ENCODE measurements at regions not wholly inside any gene's neighbourhood (a gene's known extent, or its start where the extent isn't known, plus 50 kb on each side); places are given as distances from the start of the nearest gene placed in this dataset.

DNA sequence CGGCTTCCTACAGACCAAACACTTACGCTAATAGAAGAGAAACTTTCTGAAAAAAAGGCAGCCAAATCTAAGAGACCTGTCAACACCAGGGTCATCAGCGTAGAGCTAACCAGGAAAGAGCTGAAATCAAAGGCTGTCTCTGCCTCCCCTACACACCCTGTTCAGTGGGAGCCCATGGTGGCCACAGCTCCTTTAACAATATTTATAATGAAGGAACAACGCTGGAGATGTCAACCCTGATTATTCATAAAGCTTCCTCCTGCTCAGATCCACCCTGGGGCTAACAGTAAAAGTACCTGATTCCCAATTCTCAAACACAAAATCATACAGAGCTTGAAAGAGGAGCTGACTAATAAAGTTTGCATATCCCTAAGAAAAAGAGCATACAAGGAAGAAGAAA is 133.7 kb downstream of the ANXA2 start:
- TF ChIP-seq, protein P1, sequence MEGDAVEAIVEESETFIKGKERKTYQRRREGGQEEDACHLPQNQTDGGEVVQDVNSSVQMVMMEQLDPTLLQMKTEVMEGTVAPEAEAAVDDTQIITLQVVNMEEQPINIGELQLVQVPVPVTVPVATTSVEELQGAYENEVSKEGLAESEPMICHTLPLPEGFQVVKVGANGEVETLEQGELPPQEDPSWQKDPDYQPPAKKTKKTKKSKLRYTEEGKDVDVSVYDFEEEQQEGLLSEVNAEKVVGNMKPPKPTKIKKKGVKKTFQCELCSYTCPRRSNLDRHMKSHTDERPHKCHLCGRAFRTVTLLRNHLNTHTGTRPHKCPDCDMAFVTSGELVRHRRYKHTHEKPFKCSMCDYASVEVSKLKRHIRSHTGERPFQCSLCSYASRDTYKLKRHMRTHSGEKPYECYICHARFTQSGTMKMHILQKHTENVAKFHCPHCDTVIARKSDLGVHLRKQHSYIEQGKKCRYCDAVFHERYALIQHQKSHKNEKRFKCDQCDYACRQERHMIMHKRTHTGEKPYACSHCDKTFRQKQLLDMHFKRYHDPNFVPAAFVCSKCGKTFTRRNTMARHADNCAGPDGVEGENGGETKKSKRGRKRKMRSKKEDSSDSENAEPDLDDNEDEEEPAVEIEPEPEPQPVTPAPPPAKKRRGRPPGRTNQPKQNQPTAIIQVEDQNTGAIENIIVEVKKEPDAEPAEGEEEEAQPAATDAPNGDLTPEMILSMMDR (IDR thresholded peaks at IDR 0.05), result no peak
- no peaks in the 10 kb centered on the region for H3K9me3 ChIP-seq
- H3K36me3 ChIP-seq, result no peaks in the 10 kb centered on the region
- no peak overlapping the region for H3K4me3 ChIP-seq (ENCODE audit: low read depth in 1 of 2, low read length in 1 of 2)
- no peaks in the 10 kb centered on the region for H3K27me3 ChIP-seq
- H3K27ac ChIP-seq, result no peak overlapping the region
- no peaks in the 10 kb centered on the region for H3K4me1 ChIP-seq (ENCODE audit: control insufficient read depth in 1 of 2, insufficient read depth in 1 of 2, low read depth in 1 of 2, low read length in 1 of 2)

DNA sequence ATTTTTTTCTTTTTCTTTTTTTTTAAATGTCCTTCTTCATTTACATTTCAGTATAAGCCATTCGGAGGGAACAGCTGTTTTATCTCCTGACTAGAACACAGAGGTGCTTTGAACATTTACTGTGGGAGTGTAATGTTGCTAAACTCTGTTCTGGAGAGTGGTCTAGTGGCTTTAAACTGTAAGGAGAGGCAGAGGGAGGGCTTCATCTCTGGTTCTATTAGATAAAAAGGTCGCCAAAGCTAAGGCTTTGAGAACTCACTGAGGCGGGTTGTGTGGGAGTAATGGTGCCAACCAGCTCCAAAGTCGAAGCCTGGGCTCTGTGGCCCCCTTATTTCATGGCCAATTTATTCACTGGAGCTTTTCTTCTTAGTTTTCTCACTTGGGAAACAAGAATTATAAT is 133.2 kb downstream of the ANXA2 start:
- no peak overlapping the region for H3K27ac ChIP-seq

DNA sequence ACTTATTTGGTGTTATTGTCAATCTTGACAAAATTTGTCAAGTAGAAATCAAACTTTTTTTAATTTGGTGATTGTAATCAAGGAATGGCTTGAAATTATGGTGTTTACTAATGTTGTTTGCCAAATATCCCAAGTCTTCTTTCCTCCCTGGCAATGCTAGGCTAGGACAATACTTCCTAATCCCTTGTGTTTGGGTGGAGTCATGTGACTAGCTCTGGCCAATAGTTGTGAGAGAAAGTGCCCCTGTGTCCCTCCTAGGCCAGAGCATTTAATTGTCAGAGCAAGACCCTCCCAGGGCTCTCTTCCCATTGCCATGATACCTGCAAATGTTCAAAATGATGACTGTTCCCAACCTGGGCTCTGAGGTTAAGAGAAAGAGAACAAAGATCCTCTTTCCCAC is 132.7 kb downstream of the ANXA2 start:
- TF ChIP-seq, protein P1 (IDR thresholded peaks at IDR 0.05), result no peak
- H3K9me3 ChIP-seq, result no peaks in the 10 kb centered on the region
- H3K27me3 ChIP-seq, result no peaks in the 10 kb centered on the region

More for the DNA sequence above, 133.2 kb downstream of the ANXA2 start:
- TF ChIP-seq, protein P1 (IDR thresholded peaks at IDR 0.05), result no peak
- Histone ChIP-seq H3K9me3 (no peaks in the 10 kb centered on the region), H3K27me3 (no peaks in the 10 kb centered on the region), H3K4me3 (ENCODE audit: low read depth in 1 of 2, low read length in 1 of 2) (no peak overlapping the region), H3K4me1 (ENCODE audit: control insufficient read depth in 1 of 2, insufficient read depth in 1 of 2, low read depth in 1 of 2, low read length in 1 of 2) (no peaks in the 10 kb centered on the region), H3K36me3 (no peaks in the 10 kb centered on the region)

DNA sequence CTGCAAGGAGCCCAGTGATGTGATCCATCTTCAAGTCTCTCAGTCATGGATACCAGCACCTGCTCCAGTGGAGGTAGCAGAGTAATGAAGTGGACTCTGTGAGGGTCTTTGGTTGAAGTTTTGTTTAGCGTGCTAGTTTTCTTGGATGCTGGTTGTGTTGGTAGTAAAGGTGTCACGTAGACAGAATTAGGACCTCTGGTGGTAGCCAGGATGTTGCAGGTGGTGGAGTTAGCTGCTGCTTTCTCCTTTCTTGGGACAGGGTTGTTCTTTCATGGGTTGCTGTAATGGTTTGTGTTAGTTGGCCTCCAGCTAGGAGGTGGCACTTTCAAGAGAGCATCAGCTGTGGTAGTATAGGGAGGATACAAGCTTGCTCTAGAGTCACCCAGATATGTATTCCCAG is 125.2 kb downstream of the ANXA2 start:
- Histone ChIP-seq H3K27me3 (no peaks in the 10 kb centered on the region), H3K36me3 (no peaks in the 10 kb centered on the region), H3K4me1 (ENCODE audit: control insufficient read depth in 1 of 2, insufficient read depth in 1 of 2, low read depth in 1 of 2, low read length in 1 of 2) (no peaks in the 10 kb centered on the region), H3K27ac (no peak overlapping the region), H3K9me3 (no peaks in the 10 kb centered on the region), H3K4me3 (ENCODE audit: low read depth in 1 of 2, low read length in 1 of 2) (no peak overlapping the region)
- TF ChIP-seq, protein P1 (IDR thresholded peaks at IDR 0.05), result no peak

More for the DNA sequence above, 132.7 kb downstream of the ANXA2 start:
- H3K27ac ChIP-seq, result no peak overlapping the region
- H3K4me1 ChIP-seq (ENCODE audit: control insufficient read depth in 1 of 2, insufficient read depth in 1 of 2, low read depth in 1 of 2, low read length in 1 of 2), result no peaks in the 10 kb centered on the region
- no peak overlapping the region for H3K4me3 ChIP-seq (ENCODE audit: low read depth in 1 of 2, low read length in 1 of 2)
- H3K36me3 ChIP-seq, result no peaks in the 10 kb centered on the region

DNA sequence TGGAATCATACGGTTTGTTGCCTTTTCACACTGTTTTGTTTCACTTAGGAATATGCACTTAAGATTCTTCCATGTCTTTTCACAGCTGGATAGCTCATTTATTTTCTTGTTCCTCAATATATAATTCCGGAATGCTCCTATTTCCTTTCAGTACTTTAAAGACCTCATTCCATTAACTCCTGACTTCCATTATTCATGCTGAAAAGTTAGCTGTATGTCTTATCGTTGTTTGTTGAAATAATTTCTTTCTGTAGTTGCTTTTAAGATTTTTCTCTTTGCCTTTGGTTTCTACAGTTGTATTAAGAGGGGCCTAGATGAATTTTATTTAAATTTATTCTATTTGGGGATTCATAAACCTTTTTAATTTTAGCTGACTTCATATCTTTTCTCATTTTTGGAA is 122.2 kb downstream of the ANXA2 start:
- Histone ChIP-seq H3K27ac (no peak overlapping the region), H3K9me3 (no peaks in the 10 kb centered on the region), H3K4me3 (ENCODE audit: low read depth in 1 of 2, low read length in 1 of 2) (no peak overlapping the region), H3K27me3 (no peaks in the 10 kb centered on the region), H3K4me1 (ENCODE audit: control insufficient read depth in 1 of 2, insufficient read depth in 1 of 2, low read depth in 1 of 2, low read length in 1 of 2) (no peaks in the 10 kb centered on the region), H3K36me3 (no peaks in the 10 kb centered on the region)
- TF ChIP-seq, protein P1 (IDR thresholded peaks at IDR 0.05), result no peak

DNA sequence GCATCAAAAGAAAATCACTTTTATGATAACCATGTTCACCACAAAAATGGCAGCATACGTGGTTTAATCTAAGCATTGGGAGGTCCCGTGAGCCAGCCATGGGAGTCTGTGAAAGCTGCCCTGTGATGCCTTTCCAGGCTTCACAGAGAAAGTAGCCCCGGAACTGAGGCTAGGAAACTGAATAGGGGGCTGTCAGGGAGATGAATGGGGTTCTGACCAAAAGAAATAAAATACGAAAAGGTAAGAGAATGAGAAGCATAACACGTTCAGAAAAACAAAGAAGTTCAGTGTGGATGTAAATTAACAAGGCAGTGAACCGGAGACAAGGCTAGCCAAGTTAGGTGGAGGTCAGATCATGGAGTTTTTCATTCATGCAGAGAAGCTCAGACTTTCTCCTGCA is 118.9 kb downstream of the ANXA2 start:
- H3K36me3 ChIP-seq, result no peaks in the 10 kb centered on the region
- no peaks in the 10 kb centered on the region for H3K4me1 ChIP-seq (ENCODE audit: control insufficient read depth in 1 of 2, insufficient read depth in 1 of 2, low read depth in 1 of 2, low read length in 1 of 2)
- peaks cover under 1% of the 10 kb centered on the region for H3K27me3 ChIP-seq
- H3K4me3 ChIP-seq (ENCODE audit: low read depth in 1 of 2, low read length in 1 of 2), result no peak overlapping the region
- TF ChIP-seq, protein P1 (IDR thresholded peaks at IDR 0.05), result no peak
- H3K27ac ChIP-seq, result no peak overlapping the region
- H3K9me3 ChIP-seq, result no peaks in the 10 kb centered on the region
